ENCODE measurements at regions not wholly inside any gene's neighbourhood (a gene's known extent, or its start where the extent isn't known, plus 50 kb on each side); places are given as distances from the start of the nearest gene placed in this dataset.

DNA sequence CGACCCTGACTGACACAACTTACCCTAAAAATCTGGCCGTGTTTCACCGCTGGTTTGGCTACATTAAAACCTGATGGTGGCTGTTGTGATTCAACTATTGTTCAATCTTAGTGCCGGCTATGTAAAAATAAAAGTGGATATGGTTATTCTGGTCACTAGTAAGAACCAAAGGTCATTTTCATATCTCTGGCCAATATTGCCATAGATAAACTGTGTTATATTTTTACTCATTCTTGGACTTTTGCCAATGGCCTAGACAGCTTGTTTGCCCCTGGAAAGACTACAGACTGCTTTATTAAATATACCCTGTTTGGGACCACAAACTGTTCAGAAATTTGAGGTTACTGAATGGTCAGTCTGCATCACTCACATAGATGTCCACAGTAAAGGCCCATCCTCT, 258.5 kb upstream of the KLHL1 start:
- no peak for DNase-seq (ENCODE audit: low read depth in 1 of 2, low spot score in 1 of 2)
- TF ChIP-seq JUND (IDR thresholded peaks at IDR 0.05; ENCODE audit: low read depth) = no peak
- in situ Hi-C loops (cut with HindIII; ENCODE audit: low pct_unique_long_range_greater_than_20kb, low sequenced_read_pairs) = no loop called here

- in situ Hi-C loops (cut with HindIII; ENCODE audit: low pct_unique_long_range_greater_than_20kb, low sequenced_read_pairs) = no loop called here
- TF ChIP-seq JUND (IDR thresholded peaks at IDR 0.05; ENCODE audit: low read depth) = no peak
- DNase-seq (ENCODE audit: low read depth in 1 of 2, low spot score in 1 of 2) = no peak
Measured at GRCh38 chr13:70363991-70364390, 255.7 kb upstream of the KLHL1 start.

DNA sequence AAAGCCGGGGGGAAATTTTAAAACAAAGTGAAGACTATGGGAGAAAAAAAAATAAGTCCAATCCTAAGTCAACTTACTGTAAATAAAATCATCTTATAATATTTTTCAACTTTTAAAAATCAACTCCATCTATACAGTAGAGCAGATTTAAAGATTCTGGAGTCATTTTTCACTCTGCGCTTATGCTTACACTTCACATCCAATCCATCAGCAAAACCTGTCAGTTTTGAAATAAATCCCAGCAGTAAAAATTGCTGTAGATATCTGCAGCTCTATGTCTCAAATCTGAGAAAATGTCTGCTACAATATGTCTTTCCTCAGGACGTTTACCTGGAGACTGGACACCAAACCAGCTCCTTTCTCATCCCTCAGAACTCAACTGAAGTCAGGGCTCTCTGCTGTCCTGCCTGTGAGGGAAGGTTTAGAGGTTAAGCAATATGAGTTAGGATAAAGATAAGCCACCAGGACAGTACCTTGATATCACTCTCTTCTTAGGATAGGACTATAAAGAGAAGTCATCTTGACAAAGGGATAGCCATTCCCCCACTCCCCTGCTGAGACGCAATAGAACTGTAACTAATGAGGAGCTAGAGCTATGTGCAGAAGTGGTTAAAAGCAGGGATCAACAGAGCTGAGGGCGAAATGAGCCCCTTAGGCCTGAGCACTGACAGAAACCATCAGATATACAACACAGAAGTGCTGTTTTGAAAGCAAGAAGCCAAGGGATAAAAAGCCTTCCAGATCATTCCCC, 254.7 kb upstream of the KLHL1 start:
- DNase-seq (ENCODE audit: low read depth in 1 of 2, low spot score in 1 of 2) = no peak
- TF ChIP-seq JUND (IDR thresholded peaks at IDR 0.05; ENCODE audit: low read depth) = no peak
- in situ Hi-C loops (cut with HindIII; ENCODE audit: low pct_unique_long_range_greater_than_20kb, low sequenced_read_pairs) = no loop called here

GRCh38 chr13:70357031-70357430, 248.8 kb upstream of the KLHL1 start:
- TF ChIP-seq JUND (IDR thresholded peaks at IDR 0.05; ENCODE audit: low read depth) = no peak
- in situ Hi-C loops (cut with HindIII; ENCODE audit: low pct_unique_long_range_greater_than_20kb, low sequenced_read_pairs) = no loop called here

DNA sequence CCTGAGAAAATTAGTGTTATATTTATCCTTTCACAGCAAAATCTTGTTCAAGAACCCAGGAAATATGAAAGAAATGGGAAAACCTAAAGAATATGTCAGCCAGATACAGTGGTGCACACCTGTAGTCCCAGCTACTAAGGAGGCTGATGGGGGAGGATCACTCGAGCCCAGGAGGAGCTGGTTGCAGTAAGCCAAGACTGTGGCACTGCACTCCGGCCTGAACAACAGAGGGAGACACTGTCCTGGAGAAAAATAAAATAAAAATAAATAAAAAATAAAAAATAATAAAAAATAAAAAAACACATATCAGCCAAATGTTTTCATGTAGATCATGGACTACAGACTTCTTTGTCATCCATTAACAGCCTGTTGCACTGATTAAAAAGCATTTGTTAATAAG, 244.8 kb upstream of the KLHL1 start:
- no peak for TF ChIP-seq JUND (IDR thresholded peaks at IDR 0.05; ENCODE audit: low read depth)
- in situ Hi-C loops (cut with HindIII; ENCODE audit: low pct_unique_long_range_greater_than_20kb, low sequenced_read_pairs) = no loop called here
- peak in 1 of 2 experiments; percentile 30 for DNase-seq (ENCODE audit: low read depth in 1 of 2, low spot score in 1 of 2)

More at GRCh38 chr13:70357031-70357430, 248.8 kb upstream of the KLHL1 start:
- DNase-seq (ENCODE audit: low read depth in 1 of 2, low spot score in 1 of 2) = no peak

DNA sequence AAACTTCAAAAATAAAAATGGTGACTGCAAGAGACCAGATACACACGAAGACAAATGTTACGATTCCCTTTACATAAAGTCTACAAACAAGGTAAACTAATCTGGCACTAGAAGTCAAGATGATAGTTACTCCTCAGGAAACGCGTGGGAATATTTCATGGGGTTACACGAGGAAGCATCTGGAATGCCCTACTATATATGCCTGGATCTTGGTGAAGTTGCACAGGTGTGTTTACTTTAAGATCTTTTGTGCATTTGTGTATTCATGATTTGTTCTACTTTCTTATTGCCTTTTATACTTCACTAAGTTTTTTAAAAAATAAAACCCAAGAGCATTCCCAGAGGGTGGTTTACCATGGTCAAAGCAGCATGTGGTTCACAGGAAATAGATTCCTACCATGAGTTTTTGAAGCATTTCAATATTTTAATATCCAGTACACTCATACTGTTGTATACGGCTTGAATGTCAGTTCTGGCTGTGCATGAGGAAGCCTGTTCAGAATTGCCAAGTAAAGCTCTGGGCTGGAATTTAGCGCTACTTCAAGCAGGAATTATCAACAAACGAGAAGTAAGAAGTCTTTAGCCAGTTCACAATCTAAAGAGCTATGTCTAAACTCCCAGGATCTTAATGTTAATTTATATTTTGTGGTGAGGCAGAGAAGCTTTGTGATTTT, 239.8 kb upstream of the KLHL1 start:
- DNase-seq (ENCODE audit: low read depth in 1 of 2, low spot score in 1 of 2) = peak in 1 of 2 experiments; percentile 9
- no peak for TF ChIP-seq JUND (IDR thresholded peaks at IDR 0.05; ENCODE audit: low read depth)
- in situ Hi-C loops (cut with HindIII; ENCODE audit: low pct_unique_long_range_greater_than_20kb, low sequenced_read_pairs) = no loop called here

DNA sequence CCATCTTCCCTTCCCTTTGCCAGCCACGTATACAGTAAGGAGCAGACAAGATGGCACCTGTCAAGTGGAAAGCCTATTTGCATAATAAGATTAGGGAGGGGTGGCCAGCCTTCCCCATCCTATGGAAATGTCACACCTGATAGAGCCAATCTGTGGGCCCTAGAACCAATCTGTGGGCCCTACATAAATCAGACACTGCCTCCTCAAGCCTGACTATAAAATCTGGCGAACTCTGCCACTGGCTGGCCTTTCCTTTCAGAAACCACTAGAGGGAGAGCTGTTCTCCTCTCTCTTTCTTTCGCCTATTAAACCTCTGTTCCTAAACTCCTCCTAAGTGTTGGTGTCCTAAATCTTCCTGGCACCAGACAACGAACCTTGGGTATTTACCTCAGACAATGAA, 231.5 kb upstream of the KLHL1 start:
- no peak for TF ChIP-seq JUND (IDR thresholded peaks at IDR 0.05; ENCODE audit: low read depth)
- peak in 1 of 2 experiments; percentile 57 for DNase-seq (ENCODE audit: low read depth in 1 of 2, low spot score in 1 of 2)
- in situ Hi-C loops (cut with HindIII; ENCODE audit: low pct_unique_long_range_greater_than_20kb, low sequenced_read_pairs) = no loop called here

- TF ChIP-seq JUND (IDR thresholded peaks at IDR 0.05; ENCODE audit: low read depth) = no peak
- DNase-seq (ENCODE audit: low read depth in 1 of 2, low spot score in 1 of 2) = no peak
- in situ Hi-C loops (cut with HindIII; ENCODE audit: low pct_unique_long_range_greater_than_20kb, low sequenced_read_pairs) = no loop called here
Measured at GRCh38 chr13:70338609-70339008, 230.4 kb upstream of the KLHL1 start.

- no peak for DNase-seq (ENCODE audit: low read depth in 1 of 2, low spot score in 1 of 2)
- in situ Hi-C loops (cut with HindIII; ENCODE audit: low pct_unique_long_range_greater_than_20kb, low sequenced_read_pairs) = no loop called here
- TF ChIP-seq JUND (IDR thresholded peaks at IDR 0.05; ENCODE audit: low read depth) = no peak
Measured at GRCh38 chr13:70336866-70337265, 228.6 kb upstream of the KLHL1 start.

DNA sequence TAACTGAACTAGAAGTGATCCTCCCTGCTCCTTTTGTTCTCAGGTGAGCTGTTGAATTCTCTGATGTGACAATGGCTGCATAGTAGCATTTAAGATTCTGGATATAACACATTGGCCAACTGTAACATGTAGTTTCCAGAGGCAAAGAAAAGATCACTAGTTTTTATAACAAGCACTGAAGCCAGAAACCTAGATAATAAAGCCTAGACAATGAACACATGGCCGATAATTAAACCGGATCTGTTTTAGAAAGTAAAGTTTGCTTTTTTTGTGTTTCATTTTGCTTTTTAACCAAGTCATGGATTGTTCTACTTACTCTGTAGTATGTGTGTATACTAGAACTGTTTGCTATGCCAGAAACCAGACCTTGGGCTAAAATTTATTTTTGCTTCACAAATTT, 225.5 kb upstream of the KLHL1 start:
- in situ Hi-C loops (cut with HindIII; ENCODE audit: low pct_unique_long_range_greater_than_20kb, low sequenced_read_pairs) = no loop called here
- no peak for TF ChIP-seq JUND (IDR thresholded peaks at IDR 0.05; ENCODE audit: low read depth)
- no peak for DNase-seq (ENCODE audit: low read depth in 1 of 2, low spot score in 1 of 2)

GRCh38 chr13:70330697-70331361, 222.6 kb upstream of the KLHL1 start:
- no peak for DNase-seq (ENCODE audit: low read depth in 1 of 2, low spot score in 1 of 2)
- no peak for TF ChIP-seq JUND (IDR thresholded peaks at IDR 0.05; ENCODE audit: low read depth)
- in situ Hi-C loops (cut with HindIII; ENCODE audit: low pct_unique_long_range_greater_than_20kb, low sequenced_read_pairs) = no loop called here

DNA sequence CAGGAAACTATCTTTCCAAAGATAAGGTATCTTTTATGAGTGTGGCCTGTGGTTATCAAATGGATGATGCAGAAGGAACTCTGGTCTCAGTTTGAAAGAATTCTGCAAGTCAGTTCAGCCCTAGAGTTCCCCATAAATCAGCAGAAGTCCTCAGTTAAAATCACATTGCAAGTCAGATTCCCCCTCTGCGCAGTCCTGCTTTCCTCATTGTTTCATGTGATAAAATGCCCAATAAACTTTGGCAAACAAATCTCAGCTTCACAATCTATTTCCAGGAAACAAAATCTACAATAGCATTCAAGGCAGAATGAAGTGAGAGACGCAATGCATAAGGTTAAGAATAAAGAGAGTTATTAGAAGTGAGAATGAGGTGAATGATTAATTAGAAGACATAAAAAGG, 216.3 kb upstream of the KLHL1 start:
- in situ Hi-C loops (cut with HindIII; ENCODE audit: low pct_unique_long_range_greater_than_20kb, low sequenced_read_pairs) = no loop called here
- no peak for TF ChIP-seq JUND (IDR thresholded peaks at IDR 0.05; ENCODE audit: low read depth)
- DNase-seq (ENCODE audit: low read depth in 1 of 2, low spot score in 1 of 2) = no peak

GRCh38 chr13:70311191-70311590, 202.9 kb upstream of the KLHL1 start:
- DNase-seq (ENCODE audit: low read depth in 1 of 2, low spot score in 1 of 2) = peak in 1 of 2 experiments; percentile 2
- in situ Hi-C loops (cut with HindIII; ENCODE audit: low pct_unique_long_range_greater_than_20kb, low sequenced_read_pairs) = no loop called here
- TF ChIP-seq JUND (IDR thresholded peaks at IDR 0.05; ENCODE audit: low read depth) = no peak
